Fibroblast of peridontal ligament (primary cell): ENCODE measurements at regions not wholly inside any gene's neighbourhood (a gene's known extent, or its start where the extent isn't known, plus 50 kb on each side); places are given as distances from the start of the nearest gene placed in this dataset.

Source experiments
- DNase-seq: peaks from one replicate; pipeline ENCODE4 v3.0.0-alpha.2; 2010; ENCODE audit errors: extremely low read depth

- DNase-seq, result no peak
Observed at GRCh38 chr2:239536186-239536585, 135.4 kb upstream of the HDAC4 start.

- DNase-seq, result no peak
Observed at GRCh38 chr2:239535413-239536144, 134.8 kb upstream of the HDAC4 start.

GRCh38 chr2:239534581-239535412, 134.0 kb upstream of the HDAC4 start:
- no peak for DNase-seq

DNA sequence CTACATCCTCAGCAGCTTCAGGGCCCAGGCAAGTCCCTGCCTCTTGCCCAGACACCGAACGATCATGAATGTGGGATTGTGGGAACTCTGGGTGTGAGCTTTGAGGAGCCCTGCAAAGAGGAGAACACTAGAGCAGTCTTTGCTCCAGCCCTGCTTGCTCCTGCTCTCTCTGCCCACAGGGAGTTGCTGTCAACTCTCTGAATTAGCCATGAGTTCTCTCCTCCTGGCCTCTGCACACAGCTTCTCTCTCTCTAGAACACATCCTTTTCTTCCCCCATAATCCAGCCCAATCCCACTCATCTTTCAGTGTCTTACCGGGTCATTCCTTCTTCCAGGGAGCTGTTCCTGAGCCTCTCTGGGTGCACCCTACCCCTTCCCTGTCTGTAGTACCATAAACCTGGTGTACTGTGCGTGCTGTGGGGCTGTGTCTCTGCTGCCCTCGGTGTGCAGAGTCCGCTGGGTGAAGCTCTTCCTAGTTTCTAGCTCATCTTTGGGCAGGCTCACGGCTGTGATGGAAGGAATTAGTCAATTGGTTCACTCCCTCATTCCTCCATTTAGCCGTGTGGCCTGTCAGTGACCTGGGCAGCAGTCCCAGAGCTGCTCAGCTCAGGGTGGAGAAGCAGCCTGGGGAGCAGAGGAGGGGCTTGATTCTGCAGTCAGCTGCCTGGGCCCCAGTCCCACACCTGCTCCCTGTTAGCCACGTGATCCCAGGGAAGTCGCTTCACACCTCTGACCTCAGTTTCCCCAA, 132.9 kb upstream of the HDAC4 start:
- DNase-seq, result no peak

- no peak for DNase-seq
Observed at GRCh38 chr2:239532859-239533258, 132.0 kb upstream of the HDAC4 start.

- DNase-seq, result no peak
Observed at GRCh38 chr2:239532250-239532649, 131.4 kb upstream of the HDAC4 start.

DNA sequence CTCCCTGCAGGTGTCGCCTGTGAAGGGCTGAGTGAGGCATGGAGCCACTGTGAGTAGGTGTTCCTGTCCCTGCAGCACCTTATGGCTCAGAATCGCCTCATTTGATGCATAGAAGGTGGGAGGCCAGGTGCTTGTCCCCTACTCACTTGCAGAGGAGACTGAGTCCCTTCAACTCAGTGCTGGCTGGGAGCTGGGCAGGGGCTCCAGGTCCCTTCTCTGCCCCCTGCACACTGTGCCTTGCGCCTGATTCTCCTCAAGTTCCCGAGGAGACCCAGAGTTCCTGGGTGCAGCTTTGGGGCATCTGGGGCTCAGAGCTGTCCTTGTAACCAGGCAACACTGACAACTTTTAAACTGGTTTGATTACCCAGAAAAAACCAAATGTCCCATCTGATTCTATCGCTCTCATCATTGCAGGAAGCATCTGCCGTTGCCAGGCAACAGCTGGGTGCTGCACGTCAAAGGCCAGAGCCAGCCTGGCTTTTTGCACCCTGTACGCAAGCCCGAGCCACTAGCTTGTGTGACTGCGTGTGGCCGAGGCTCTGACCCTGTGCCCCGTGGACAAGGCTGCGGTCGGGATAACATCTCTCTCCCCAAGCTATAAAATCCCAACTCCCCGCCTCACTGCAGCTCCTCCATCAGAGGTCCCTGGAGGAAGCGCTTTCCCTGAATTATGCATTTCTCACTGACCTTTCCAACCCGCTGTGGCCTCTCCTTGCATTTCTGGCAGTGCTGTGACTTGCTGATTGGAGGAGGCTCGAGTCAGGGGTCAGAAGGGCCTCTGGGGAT, 130.8 kb upstream of the HDAC4 start:
- no peak for DNase-seq

DNA sequence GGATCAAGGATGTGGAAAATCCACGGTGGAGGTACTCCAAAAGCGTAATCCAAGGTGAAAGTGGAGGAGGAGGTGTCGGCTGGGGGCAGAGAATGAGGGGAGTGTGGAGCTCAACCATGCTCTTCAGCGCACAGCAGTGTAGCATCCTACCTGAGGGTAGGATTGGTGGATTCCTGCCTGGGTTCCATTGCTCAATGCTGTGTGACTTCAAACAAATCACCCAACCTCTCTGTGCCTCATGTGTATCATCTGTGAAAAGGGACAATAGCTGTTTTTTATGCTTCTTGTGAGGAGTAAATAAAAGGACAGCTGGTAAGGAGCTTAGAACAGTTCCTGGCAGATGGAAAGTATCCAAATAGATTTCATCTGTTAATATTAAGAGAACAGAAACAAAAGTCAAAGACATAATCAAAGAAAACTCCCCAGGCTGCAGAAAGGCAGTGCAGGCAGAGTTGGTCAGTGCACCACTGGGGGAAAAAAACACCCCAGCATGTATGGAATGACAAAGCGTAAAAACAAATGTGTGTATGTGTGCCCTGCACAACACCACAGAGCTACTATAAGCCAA, 130.0 kb upstream of the HDAC4 start:
- no peak for DNase-seq

- no peak for DNase-seq
Observed at GRCh38 chr2:239529313-239530015, 128.6 kb upstream of the HDAC4 start.

DNA sequence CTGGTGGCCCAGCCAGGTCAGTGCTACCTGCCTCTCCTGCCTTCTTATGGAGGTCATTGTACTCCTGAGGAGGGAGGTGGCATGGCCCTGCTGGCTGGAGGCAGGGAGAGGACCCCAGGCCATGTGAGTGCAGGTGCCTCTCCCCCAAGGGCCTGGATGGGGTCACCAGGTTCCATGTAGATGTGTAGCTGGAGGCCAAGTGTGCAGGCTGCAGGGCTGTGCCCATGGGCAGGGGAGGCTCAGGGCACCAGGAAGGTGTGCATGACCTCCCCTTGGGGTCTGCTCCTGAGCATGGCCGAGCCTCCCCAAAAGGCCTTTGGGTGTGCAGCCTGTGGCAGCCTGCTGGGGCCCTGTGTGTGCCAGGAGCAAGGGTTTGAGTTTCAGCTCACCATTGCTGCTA, 128.1 kb upstream of the HDAC4 start:
- no peak for DNase-seq

DNA sequence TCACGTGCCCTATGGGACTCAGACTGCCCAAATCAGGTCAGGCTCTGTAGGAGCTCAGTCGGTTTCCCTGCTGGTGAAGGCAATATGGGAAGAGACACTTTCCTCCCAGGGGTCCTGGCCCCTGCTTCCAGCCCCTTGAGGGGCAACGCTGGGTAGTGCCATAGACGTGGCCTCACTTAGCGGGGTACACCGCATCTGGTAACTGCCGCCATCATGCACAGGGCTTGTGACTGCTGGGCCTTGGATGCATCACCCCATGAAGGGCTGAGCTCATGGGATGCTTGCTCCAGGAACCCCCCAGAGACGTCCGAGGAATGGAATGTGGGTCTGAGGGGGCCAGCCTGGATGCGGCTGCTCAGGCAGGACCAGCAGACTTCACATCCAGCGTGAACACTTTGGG, 127.3 kb upstream of the HDAC4 start:
- DNase-seq, result no peak

- DNase-seq, result no peak
Observed at GRCh38 chr2:239526666-239527415, 126.0 kb upstream of the HDAC4 start.

DNA sequence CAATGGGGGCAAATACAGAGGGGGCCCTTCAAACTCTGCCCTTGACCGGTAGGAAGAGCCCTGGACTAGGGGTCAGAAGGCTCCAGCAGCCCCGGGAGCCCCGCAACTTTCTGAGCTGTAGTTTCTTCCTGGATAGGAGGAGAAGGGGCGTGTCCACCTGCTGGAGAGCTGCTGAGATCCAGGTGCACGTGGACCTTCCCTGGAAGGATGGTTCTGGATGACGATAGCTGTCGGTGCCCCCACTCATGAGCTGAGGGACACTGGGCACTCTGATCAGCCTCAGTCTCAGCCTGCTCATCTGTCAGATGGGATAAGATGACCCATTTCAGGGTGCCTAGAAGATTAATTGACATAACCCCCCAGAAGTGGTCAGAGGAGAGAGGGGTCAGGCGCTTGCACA, 125.2 kb upstream of the HDAC4 start:
- no peak for DNase-seq

- no peak for DNase-seq
Observed at GRCh38 chr2:239523954-239524330, 123.1 kb upstream of the HDAC4 start.

DNA sequence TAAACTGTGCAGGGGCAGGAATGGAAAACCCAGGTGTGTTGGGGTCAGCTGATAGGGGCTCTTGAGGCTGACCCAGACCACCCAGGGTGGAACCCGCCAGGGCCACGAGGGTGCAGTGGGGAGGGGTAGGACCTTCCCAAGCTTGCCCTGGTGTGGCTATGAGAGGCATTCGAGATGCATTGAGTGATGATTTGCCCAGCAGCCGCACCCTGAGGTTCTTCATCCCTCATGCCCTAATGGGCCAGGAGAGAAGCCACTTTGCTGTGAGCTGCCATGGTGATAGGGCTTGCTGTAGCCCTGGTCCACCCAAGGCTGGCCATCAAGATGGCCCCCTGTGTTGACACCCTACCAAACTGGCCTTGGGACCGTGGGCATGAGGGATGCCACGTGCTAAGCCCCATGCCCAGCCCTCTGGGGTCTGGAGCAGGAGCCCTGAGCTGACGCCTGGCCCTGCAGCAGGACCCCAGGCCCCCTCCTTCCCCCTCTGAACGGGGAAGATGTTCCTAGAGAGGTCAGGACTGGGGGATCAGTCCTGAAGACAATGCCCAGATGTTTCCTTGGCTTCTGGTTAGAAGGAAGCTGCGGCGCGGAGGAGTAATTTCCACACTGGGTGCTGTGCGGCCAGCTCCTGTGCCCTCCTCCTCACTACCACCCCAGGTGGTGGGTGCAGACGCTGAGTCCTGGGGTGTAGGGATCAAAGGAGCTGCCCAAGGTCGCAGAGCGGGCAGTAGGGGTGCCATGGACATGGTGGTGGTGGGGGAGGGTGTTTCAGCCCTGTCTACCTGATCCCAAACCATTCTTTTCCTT, 122.5 kb upstream of the HDAC4 start:
- DNase-seq, result no peak

DNA sequence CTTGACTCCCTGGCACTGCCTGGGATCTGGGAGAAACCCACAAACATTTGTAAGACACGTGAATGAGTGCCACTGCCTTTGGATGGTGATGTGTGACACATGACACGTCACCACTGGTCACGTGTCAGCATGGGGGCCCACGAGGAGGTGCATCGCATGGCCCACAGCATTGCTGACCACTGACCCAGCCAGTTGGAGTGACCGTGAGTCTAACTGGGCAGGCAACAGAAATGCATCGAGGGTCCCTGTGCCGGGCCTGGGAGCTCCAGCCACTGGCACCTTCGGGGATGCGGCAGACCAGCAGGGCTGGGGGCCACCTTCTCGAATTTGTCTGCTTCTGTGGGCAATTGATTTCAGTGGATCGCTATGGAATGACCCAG, 121.9 kb upstream of the HDAC4 start:
- no peak for DNase-seq

DNA sequence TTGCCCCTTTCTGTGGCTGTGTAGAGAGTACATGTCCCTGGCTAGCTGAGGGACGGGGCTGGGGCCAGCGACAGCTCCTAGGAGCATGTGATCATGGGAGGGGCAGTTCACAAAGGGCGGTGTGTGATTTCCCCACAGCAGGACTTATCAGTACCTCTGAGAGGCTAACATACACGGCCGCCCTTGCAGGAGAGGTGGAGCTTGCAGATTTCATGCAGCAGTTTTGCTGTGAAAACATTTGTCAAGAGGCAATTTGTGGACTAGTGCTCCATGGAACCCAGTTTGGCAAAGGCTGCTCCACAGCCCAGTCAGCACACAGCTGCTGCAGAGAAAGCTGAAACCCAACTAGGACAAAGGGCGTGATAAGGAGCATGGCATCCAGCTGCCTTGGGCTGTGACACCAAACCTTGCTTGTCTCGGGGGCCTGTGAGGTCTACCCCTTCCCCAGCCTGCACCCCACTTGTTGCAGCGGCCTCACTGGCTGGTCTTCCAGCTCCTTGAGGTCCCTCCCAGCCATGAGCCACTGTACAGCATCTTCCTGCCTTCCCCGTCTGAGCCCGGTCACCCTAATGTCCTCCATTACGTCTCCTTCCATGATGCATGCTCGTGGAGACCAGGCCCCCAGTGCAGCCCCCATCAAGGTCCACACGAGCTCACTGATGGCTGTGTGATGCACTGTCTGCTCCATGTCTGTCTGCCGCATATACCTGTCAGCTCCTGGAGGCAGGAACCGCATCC, 121.4 kb upstream of the HDAC4 start:
- DNase-seq, result no peak

DNA sequence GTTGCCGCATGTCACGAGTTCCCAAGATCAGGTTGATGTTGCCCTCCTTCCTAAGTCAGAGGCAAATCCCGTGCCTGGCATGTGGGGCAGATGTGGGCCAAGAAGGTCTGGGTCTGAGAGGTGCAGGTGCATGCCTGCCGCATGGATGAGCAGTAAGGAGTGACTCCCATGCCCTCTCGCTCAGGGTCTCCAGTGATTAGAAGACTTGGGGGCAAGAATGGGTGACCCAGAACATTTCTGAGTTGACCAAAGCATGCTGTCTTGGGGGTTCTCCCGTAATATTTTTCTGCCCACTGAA, 120.6 kb upstream of the HDAC4 start:
- no peak for DNase-seq
